Stomach smooth muscle (tissue), 2 donors: ENCODE measurements at regions not wholly inside any gene's neighbourhood (a gene's known extent, or its start where the extent isn't known, plus 50 kb on each side); places are given as distances from the start of the nearest gene placed in this dataset.

Experiments used
- H3K27ac ChIP-seq: one replicate; pipeline ENCODE4 v1.7.0; 2013; ENCODE audit warnings: mild to moderate bottlenecking, low read length, inconsistent platforms
- H3K27me3 ChIP-seq, 2 donors: one replicate each; pipeline ENCODE4 v1.7.0; 2013; ENCODE audit warnings: low read length in 2 of 2; ENCODE audit not compliant: insufficient read depth in 2 of 2, control insufficient read depth in 1 of 2
- H3K36me3 ChIP-seq, 2 donors: one replicate each; pipeline ENCODE4 v1.7.0; 2013; ENCODE audit warnings: low read length in 2 of 2; ENCODE audit not compliant: control insufficient read depth in 2 of 2, insufficient read depth in 2 of 2
- H3K4me1 ChIP-seq: one replicate; pipeline ENCODE4 v1.7.0; 2013; ENCODE audit warnings: low read length; ENCODE audit not compliant: control insufficient read depth, insufficient read depth
- H3K4me3 ChIP-seq, 2 donors: one replicate each; pipeline ENCODE4 v1.7.0; 2013; ENCODE audit warnings: low read length in 2 of 2
- H3K9ac ChIP-seq, 2 donors: one replicate each; pipeline ENCODE4 v1.7.0; 2013; ENCODE audit warnings: low read length in 2 of 2, mild to moderate bottlenecking in 1 of 2
- H3K9me3 ChIP-seq, 2 donors: one replicate each; pipeline ENCODE4 v1.7.0; 2013; ENCODE audit warnings: low read length in 2 of 2; ENCODE audit not compliant: control insufficient read depth in 2 of 2
- donor health status: healthy.
- donor health status: Pancreatic carcinoma.

DNA sequence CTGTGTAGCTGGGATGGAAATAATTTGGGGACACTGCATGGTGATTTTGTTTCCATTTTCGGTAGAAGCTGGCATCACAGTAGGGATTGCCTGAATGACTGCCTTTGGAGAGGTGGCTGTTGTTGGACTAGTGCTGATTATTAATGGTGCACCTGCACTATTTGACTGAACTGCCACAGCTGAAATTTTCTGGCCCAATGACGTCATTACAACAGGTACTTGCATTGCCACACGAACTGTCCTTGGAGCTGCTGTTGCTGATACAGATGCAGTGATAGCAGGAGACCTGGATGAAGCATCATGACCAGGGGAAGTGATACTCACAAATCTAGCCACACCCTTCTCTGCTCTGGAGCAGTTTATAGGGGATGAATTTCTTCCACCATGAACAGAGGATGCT lies 95.6 kb upstream of the FOXC1 start:
- Histone ChIP-seq H3K9me3 (peaks cover 0 to 7% of the 10 kb centered on the region in 2 donors), H3K36me3 (no peaks in the 10 kb centered on the region), H3K4me1 (no peaks in the 10 kb centered on the region), H3K9ac (no peak overlapping the region), H3K27ac (no peak overlapping the region), H3K27me3 (peaks cover 0 to 2% of the 10 kb centered on the region in 2 donors), H3K4me3 (no peak overlapping the region)

DNA sequence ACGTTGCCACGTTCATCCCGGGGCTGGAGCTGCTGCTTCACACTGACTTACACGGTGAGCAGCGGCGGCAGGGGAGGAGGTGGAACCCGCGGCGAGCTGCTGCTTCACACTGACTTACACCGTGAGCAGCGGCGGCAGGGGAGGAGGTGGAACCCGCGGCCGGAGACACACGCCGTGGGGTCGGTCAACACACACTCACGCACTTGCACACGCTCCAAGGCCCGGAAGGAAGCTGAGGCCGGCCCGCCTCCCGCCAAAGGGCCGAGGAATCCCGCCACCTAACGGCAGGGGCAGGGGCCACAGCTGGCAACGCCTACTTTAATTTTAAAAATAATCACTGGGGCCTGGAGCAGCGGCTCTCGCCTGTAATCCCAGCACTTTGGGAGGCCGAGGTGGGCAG lies 94.4 kb upstream of the FOXC1 start:
- Histone ChIP-seq H3K27me3 (peaks cover 0 to 2% of the 10 kb centered on the region in 2 donors), H3K9me3 (peaks cover 0 to 7% of the 10 kb centered on the region in 2 donors), H3K4me3 (no peak overlapping the region), H3K27ac (no peak overlapping the region), H3K4me1 (no peaks in the 10 kb centered on the region), H3K9ac (no peak overlapping the region), H3K36me3 (no peaks in the 10 kb centered on the region)

DNA sequence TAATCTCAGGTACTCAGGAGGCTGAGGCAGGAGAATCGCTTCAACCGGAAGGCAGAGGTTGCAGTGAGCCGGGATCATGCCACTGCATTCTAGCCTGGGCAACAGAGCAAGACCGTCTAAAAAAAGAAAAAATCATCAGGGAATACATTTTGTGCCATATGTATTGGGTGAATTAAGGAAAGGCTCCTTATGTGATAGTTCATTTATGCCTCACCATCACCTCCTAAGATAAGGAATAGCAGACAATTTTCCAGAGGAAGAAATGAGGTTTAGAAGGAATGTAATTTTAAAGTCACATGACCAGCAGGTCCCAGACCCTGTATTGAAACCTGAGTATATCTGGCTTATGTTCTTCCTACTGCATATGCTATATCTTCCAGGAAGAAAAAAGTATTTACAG lies 93.9 kb upstream of the FOXC1 start:
- Histone ChIP-seq H3K9ac (no peak overlapping the region), H3K4me1 (no peaks in the 10 kb centered on the region), H3K27ac (no peak overlapping the region), H3K27me3 (peaks cover 0 to 2% of the 10 kb centered on the region in 2 donors), H3K36me3 (no peaks in the 10 kb centered on the region), H3K9me3 (peaks cover 0 to 7% of the 10 kb centered on the region in 2 donors), H3K4me3 (no peak overlapping the region)

DNA sequence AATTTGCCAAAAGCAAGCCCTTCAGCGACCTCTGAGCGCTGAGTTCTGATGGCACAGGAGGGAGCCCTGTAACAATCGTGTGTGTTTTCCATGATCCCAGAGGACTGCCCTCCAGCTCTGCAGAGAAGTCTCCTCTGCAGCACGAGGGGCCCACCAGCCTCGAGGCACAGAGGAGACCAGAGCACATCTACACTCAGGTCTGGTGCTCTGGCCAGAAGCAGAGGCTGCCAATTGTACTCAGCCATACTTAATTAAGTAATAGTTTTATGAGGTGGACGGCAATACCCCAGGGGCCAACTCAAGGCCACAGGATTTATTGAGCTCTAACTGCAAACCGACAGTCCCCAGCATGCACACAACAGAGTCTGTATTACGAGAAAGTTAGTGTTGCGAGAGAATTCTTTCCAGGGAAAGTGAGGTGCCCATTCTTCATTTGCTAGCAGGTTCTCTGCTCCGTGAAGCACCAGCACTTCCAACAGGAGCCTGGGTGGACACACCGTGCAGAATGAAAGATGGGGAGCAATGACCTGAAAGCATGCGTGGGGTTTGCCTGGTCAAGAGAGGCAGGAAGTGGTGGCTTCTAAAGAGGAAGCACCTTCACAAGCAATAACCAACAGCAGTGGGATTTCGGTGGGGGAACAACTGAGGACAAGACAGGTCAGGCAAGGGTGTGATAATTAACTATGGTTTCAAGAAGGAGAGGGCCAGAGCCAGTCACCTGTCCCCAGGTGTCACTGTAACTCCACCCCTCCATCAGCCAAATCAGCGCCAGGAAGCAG lies 92.8 kb upstream of the FOXC1 start:
- Histone ChIP-seq H3K4me1 (no peaks in the 10 kb centered on the region), H3K9me3 (peaks cover 0 to 7% of the 10 kb centered on the region in 2 donors), H3K9ac (no peak overlapping the region), H3K27ac (no peak overlapping the region), H3K36me3 (no peaks in the 10 kb centered on the region), H3K4me3 (no peak overlapping the region), H3K27me3 (peaks cover 0 to 2% of the 10 kb centered on the region in 2 donors)

DNA sequence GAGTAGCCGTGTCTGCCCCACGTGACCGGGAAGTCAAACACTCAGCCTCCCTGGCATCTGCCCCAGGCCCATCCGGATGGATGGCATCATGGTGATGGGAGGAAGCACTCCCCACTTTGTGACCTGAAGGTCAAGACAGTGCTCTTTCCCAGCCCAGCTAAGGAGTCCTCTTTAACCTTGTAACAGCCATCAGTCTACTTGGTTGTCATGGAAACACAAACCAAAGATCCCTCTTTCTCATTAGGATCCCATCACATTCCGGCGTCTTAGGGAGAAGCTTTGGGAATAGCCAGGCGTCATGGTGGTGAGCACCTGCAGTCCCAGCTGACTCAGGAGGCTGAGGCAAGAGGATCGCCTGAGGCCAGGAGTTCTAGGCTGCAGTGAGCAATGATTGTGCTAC lies 90.9 kb upstream of the FOXC1 start:
- H3K4me1 ChIP-seq: no peaks in the 10 kb centered on the region
- H3K36me3 ChIP-seq: no peaks in the 10 kb centered on the region
- H3K9me3 ChIP-seq: peaks cover 0 to 7% of the 10 kb centered on the region in 2 donors
- H3K27ac ChIP-seq: no peak overlapping the region
- peaks cover 10 to 13% of the 10 kb centered on the region in 2 donors for H3K27me3 ChIP-seq
- H3K9ac ChIP-seq: no peak overlapping the region
- H3K4me3 ChIP-seq: no peak overlapping the region

DNA sequence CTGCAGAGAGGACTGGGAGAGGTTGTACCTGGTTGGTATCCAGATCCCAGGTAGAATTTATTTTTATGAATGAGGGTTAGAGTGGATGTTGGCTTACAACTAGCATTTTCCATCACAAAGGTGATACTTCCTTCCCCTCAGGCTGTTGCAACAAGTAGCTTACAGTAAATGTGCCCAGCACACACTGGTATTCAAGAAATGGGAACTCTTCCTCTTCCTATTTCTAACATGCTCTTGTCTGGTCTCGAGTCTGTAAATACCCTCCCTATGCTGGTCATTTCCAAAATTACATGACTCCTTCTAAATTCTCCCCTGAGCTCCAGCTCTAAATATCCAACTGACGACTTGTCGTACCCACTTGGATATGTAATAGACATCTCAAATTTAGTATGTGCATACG lies 90.1 kb upstream of the FOXC1 start:
- no peaks in the 10 kb centered on the region for H3K4me1 ChIP-seq

DNA sequence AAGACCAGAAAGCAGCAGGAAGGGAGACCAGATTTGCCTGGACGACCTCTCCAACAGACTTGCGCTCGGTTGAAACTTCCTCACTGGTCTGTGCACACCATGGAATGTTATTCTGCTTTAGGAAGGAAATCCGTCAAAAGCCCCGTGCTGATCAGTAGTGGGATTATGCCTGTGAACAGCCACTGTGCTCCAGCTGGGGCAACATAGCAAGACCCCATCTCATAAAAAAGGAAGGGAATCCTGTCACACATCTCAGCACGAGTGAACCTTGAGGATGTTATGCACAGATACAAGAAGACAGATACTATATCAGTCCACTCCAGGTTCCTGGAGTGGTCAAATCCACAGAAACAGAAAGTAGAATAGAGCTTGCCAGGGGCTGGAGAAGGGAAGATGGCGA lies 86.9 kb upstream of the FOXC1 start:
- Histone ChIP-seq H3K4me1 (peaks cover 23% of the 10 kb centered on the region), H3K9ac (no peak overlapping the region), H3K36me3 (no peaks in the 10 kb centered on the region), H3K27me3 (peaks cover 10 to 13% of the 10 kb centered on the region in 2 donors), H3K4me3 (no peak overlapping the region), H3K9me3 (peaks cover 0 to 4% of the 10 kb centered on the region in 2 donors), H3K27ac (no peak overlapping the region)

More for the DNA sequence above, 90.1 kb upstream of the FOXC1 start:
- Histone ChIP-seq H3K9me3 (peaks cover 0 to 7% of the 10 kb centered on the region in 2 donors), H3K4me3 (no peak overlapping the region), H3K36me3 (no peaks in the 10 kb centered on the region), H3K9ac (no peak overlapping the region), H3K27me3 (peaks cover 10 to 13% of the 10 kb centered on the region in 2 donors), H3K27ac (no peak overlapping the region)

DNA sequence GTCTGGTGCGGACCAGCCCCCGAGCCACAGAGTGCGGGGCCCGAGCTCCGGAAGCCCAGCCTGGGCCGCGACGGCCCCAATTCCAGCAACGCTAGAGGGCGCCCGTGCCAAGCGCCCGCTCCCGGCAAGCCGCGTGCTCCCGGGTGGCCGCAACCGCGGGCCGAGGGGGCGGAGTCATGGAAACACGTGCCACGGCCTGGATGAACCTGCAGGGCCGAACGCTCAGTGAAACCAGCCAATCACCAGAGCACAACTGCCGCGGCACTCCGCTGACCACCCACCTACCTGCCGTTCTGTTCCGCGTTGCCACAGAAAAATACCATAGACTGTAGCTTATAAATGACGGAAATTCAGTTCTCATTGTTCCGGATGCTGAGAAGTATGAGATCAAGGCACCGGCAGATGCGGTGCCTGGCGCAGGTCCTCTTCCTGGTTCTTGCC lies 85.7 kb upstream of the FOXC1 start:
- Histone ChIP-seq H3K9ac (no peak overlapping the region), H3K36me3 (no peaks in the 10 kb centered on the region), H3K4me3 (peak overlapping the region in 1 of 2 donors; percentile 35), H3K27ac (no peak overlapping the region), H3K27me3 (peaks cover 10 to 13% of the 10 kb centered on the region in 2 donors), H3K9me3 (no peaks in the 10 kb centered on the region), H3K4me1 (peaks cover 23% of the 10 kb centered on the region)

DNA sequence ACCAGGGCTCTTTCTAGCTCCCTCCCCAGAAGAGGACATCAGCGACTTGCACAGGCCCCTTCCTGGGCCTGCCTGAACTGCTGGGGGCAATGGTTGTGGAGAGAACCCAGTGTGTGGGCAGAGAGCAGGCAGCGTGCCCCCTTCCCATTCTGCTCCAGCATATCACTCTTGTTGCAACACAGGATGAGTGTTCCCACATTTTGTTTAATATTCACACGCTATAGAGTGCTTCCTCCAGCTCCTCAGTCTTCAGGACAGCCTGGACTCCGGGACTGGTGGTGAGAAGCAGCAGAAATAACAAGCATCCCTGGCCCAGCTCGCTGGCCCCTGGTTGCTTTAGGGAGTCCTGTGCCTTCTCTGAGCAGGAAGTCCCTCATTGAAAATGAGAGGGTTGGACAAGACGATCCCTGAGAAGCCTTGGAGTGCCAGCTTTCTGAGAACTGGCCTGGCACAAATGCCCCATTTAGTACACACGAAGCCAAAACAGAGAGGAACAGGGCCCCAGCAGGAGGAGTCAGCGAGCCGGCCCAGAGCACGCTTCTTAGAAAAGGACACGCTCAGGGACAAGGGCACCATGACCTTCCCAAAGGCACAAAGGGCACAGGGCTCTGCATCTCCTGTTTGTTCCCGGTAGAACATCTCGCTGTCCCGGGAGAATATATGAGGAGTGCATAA lies 84.2 kb upstream of the FOXC1 start:
- Histone ChIP-seq H3K4me3 (no peak overlapping the region), H3K27ac (no peak overlapping the region), H3K9ac (no peak overlapping the region)

DNA sequence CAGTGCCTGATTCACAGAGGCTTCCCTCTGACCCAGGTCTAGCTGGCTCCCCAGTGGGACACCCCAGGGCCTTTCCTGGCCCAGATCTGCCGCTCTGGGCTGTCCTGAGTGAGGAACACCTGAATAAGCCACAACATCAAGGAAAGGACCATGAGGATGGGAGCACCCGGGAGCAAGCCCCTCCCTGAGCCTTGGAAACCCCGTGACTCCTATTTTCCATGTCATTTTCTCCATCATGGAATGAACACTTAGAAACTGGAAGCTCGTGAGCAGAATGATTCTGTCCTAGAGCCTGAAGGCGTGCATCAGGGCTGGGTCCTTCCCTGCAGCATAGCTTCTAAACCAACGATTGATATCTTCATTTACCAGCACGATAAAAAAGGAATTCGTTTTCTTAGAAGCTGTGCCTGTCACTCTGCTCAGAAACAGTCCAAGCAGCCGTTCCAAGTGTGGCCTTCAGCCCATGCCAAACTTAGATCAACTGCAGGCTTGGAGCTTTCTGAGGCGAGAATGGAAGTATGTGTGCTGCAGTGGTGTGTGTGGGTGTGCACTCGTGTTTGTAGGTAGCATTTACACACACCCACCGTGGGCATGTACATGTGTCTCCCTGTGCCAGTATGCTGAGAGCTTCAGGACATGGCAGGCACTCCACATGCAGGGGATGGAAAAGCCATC lies 83.2 kb upstream of the FOXC1 start:
- Histone ChIP-seq H3K36me3 (no peaks in the 10 kb centered on the region), H3K9me3 (no peaks in the 10 kb centered on the region), H3K9ac (peak overlapping the region in 1 of 2 donors; percentile 21), H3K4me1 (peaks cover 23% of the 10 kb centered on the region), H3K27ac (peak overlapping the region; percentile 13), H3K27me3 (peaks cover 10 to 13% of the 10 kb centered on the region in 2 donors), H3K4me3 (peak overlapping the region; percentile 31 to 44)

More for the DNA sequence above, 84.2 kb upstream of the FOXC1 start:
- peaks cover 23% of the 10 kb centered on the region for H3K4me1 ChIP-seq
- no peaks in the 10 kb centered on the region for H3K9me3 ChIP-seq
- no peaks in the 10 kb centered on the region for H3K36me3 ChIP-seq
- H3K27me3 ChIP-seq: peaks cover 10 to 13% of the 10 kb centered on the region in 2 donors
